B cell (primary cell): ENCODE measurements at regions not wholly inside any gene's neighbourhood (a gene's known extent, or its start where the extent isn't known, plus 50 kb on each side); places are given as distances from the start of the nearest gene placed in this dataset.

ENCODE experiments used
- ATAC-seq: fragments of 200-7000 bp; cut with Tn5 transposase; one replicate; pipeline ENCODE4 v1.10.0; 2021; ENCODE audit warnings: low read depth, mild to moderate bottlenecking, moderate number of reproducible peaks, moderate library complexity
- CTCF ChIA-PET: fragments of 350-600 bp; sonication (Branson Sonifier 250); formaldehyde crosslinking; loops from one replicate; lab custom pipeline; 2021; ENCODE audit warnings: antibody characterized with exemption, inconsistent platforms; lab: Charles Lee
- POLR2A ChIA-PET: fragments of 350-600 bp; sonication (Branson Sonifier 250); formaldehyde crosslinking; loops from one replicate; lab custom pipeline; 2021; ENCODE audit warnings: antibody characterized with exemption; lab: Charles Lee
- DNase-seq: peaks from one replicate; pipeline ENCODE4 v3.0.0; 2013
- H2AFZ ChIP-seq: 2 replicates; pipeline ENCODE4 v1.6.1; 2012; ENCODE audit warnings: mild to moderate bottlenecking, low read depth, low read length; ENCODE audit not compliant: insufficient read depth, poor library complexity, severe bottlenecking
- H3K27ac ChIP-seq, 2 donors: 1 replicate in 1 of 2; 2 replicates in 1 of 2; pipeline ENCODE4 v1.5.1; 2012 to 2013; ENCODE audit warnings: low read length in 2 of 2, mild to moderate bottlenecking in 2 of 2, moderate library complexity in 1 of 2
- H3K27me3 ChIP-seq, 4 experiments: fragments of 200-600 bp in 1 of 4; sonication (generic) in 1 of 4; replicated peaks in 1 of 4; 1 replicate in 2 of 4; 2 replicates in 2 of 4; pipeline versions ENCODE4 v1.6.1 to v1.7.0; 2013 to 2016; ENCODE audit warnings: low read length in 3 of 4, mild to moderate bottlenecking in 2 of 4, mixed read lengths in 1 of 4, moderate library complexity in 1 of 4; ENCODE audit not compliant: insufficient read depth in 4 of 4, control insufficient read depth in 3 of 4; ENCODE audit errors: control extremely low read depth in 1 of 4
- H3K36me3 ChIP-seq, 2 experiments: replicated peaks in 1 of 2; 1 replicate in 1 of 2; 2 replicates in 1 of 2; pipeline versions ENCODE4 v1.6.1 to v1.7.1; 2013; ENCODE audit warnings: low read length in 1 of 2; ENCODE audit not compliant: insufficient read depth in 2 of 2, control insufficient read depth in 1 of 2; ENCODE audit errors: control extremely low read depth in 1 of 2, extremely low read depth in 1 of 2
- H3K4me1 ChIP-seq, 2 donors: fragments of 200-600 bp in 1 of 2; sonication (generic) in 1 of 2; 1 replicate in 1 of 2; 2 replicates in 1 of 2; pipeline versions ENCODE4 v1.5.1 to v1.6.1; 2013 to 2017; ENCODE audit warnings: low read length in 2 of 2; ENCODE audit not compliant: control insufficient read depth in 2 of 2, insufficient read depth in 2 of 2
- H3K4me2 ChIP-seq: replicated peaks from 2 replicates; pipeline ENCODE3; 2012; ENCODE audit warnings: mild to moderate bottlenecking, low read depth, low read length; ENCODE audit not compliant: poor library complexity, severe bottlenecking
- H3K4me3 ChIP-seq, 5 experiments: fragments of 200-600 bp in 1 of 5; sonication (generic) in 1 of 5; 1 replicate in 3 of 5; 2 replicates in 2 of 5; pipeline versions ENCODE4 v1.5.1 to v1.7.0; 2011 to 2016; ENCODE audit warnings: low read length in 4 of 5, mild to moderate bottlenecking in 4 of 5, low read depth in 2 of 5, control low read depth in 1 of 5, moderate library complexity in 1 of 5; ENCODE audit not compliant: insufficient read depth in 1 of 5; ENCODE audit errors: control extremely low read depth in 1 of 5, extremely low read depth in 1 of 5
- H3K79me2 ChIP-seq: fragments of 200-600 bp; sonication (generic); one replicate; pipeline ENCODE4 v1.6.0; 2016; ENCODE audit warnings: low read length; ENCODE audit not compliant: control insufficient read depth, insufficient read depth
- H3K9ac ChIP-seq: fragments of 200-600 bp; sonication (generic); 2 replicates; pipeline ENCODE4 v1.6.1; 2017; ENCODE audit warnings: mild to moderate bottlenecking, low read length, moderate library complexity
- H3K9me3 ChIP-seq, 3 donors: one replicate each; pipeline versions ENCODE4 v1.6.1 to v1.7.1; 2013; ENCODE audit warnings: low read length in 2 of 3; ENCODE audit not compliant: control insufficient read depth in 2 of 3, insufficient read depth in 1 of 3; ENCODE audit errors: control extremely low read depth in 1 of 3
- H4K20me1 ChIP-seq: 2 replicates; pipeline ENCODE4 v1.6.0; 2012; ENCODE audit warnings: mild to moderate bottlenecking, low read length; ENCODE audit not compliant: insufficient read depth, control insufficient read depth, poor library complexity, severe bottlenecking
- H3K27ac Mint-ChIP-seq: one replicate; pipeline ENCODE4 v1.8.0; 2021; ENCODE audit warnings: mixed read lengths
- H3K27me3 Mint-ChIP-seq: one replicate; pipeline ENCODE4 v1.8.0; 2021; ENCODE audit warnings: mixed read lengths
- H3K4me1 Mint-ChIP-seq: one replicate; pipeline ENCODE4 v1.8.0; 2021; ENCODE audit warnings: mixed read lengths
- H3K4me3 Mint-ChIP-seq: one replicate; pipeline ENCODE4 v1.8.0; 2021; ENCODE audit warnings: mixed read lengths
- H3K9me3 Mint-ChIP-seq: one replicate; pipeline ENCODE4 v1.8.0; 2022; ENCODE audit warnings: mixed read lengths; ENCODE audit not compliant: insufficient read depth
- CTCF ChIP-seq: fragments of 200-600 bp; IDR thresholded peaks from one replicate; pipeline ENCODE4 v1.8.0; 2022; ENCODE audit warnings: antibody characterized with exemption, mild to moderate bottlenecking
- EZH2 ChIP-seq: IDR thresholded peaks from 2 replicates; pipeline ENCODE4 v1.6.1; 2012; ENCODE audit warnings: borderline replicate concordance, low read depth, mild to moderate bottlenecking, moderate library complexity, low read length; ENCODE audit not compliant: insufficient read depth, poor library complexity, severe bottlenecking
- WGBS: methylation state at CpG from one replicate; pipeline ENCODE4 v1.1.5; 2013; ENCODE audit warnings: missing lambda C conversion rate; ENCODE audit not compliant: insufficient coverage; 5-methylcytosine and 5-hydroxymethylcytosine counted together
- intact Hi-C: fragments of 100-400 bp; cut with micrococcal nuclease; formaldehyde crosslinking; loops from one replicate; pipeline ENCODE4 v1.10.0; 2022

GRCh38 chr3:193096076-193096475 lies 144.9 kb upstream of the PLAAT1 start:
- Histone ChIP-seq H3K4me2 (no peak overlapping the region), H4K20me1 (no peaks in the 10 kb centered on the region), H3K9me3 (peaks cover 0 to 5% (median 0%) of the 10 kb centered on the region in 3 donors), H3K9ac (no peak overlapping the region), H2AFZ (no peak overlapping the region), H3K27me3 (no peaks in the 10 kb centered on the region), H3K27ac (no peak overlapping the region), H3K4me3 (no peak overlapping the region), H3K4me1 (no peaks in the 10 kb centered on the region), H3K79me2 (no peaks in the 10 kb centered on the region), H3K36me3 (no peaks in the 10 kb centered on the region)
- DNase-seq (no peak), ATAC-seq (no peak)
- no peak overlapping the region for H3K27ac Mint-ChIP-seq
- ChIA-PET POLR2A (no interaction called here), CTCF (no interaction called here)
- H3K4me3 Mint-ChIP-seq, result no peak overlapping the region
- WGBS, result 100% methylated on average over 1 of the region's 2 CpGs
- peaks cover 10% of the 10 kb centered on the region for H3K9me3 Mint-ChIP-seq
- H3K4me1 Mint-ChIP-seq, result no peaks in the 10 kb centered on the region
- no peak for TF ChIP-seq EZH2
- no peaks in the 10 kb centered on the region for H3K27me3 Mint-ChIP-seq
- intact Hi-C loops, result no loop called here

GRCh38 chr3:193114431-193115340 lies 126.3 kb upstream of the PLAAT1 start:
- ChIA-PET POLR2A (no interaction called here), CTCF (no interaction called here)
- DNase-seq (no peak), ATAC-seq (no peak)
- Histone ChIP-seq H3K4me1 (no peaks in the 10 kb centered on the region), H3K36me3 (no peaks in the 10 kb centered on the region), H4K20me1 (no peaks in the 10 kb centered on the region), H3K9ac (no peak overlapping the region), H3K4me3 (no peak overlapping the region), H3K79me2 (no peaks in the 10 kb centered on the region), H3K4me2 (no peak overlapping the region), H2AFZ (no peak overlapping the region), H3K9me3 (no peaks in the 10 kb centered on the region), H3K27me3 (peaks cover 0 to 3% (median 0%) of the 10 kb centered on the region in 4 experiments), H3K27ac (no peak overlapping the region)
- TF ChIP-seq EZH2 (no peak), CTCF (no peak)
- H3K9me3 Mint-ChIP-seq, result peaks cover 3% of the 10 kb centered on the region
- no peak overlapping the region for H3K4me3 Mint-ChIP-seq
- H3K4me1 Mint-ChIP-seq, result no peaks in the 10 kb centered on the region
- no peak overlapping the region for H3K27ac Mint-ChIP-seq
- H3K27me3 Mint-ChIP-seq, result peaks cover 7% of the 10 kb centered on the region
- intact Hi-C loops, result no loop called here
- 97% methylated on average over 4 of the region's 10 CpGs for WGBS
